ENCODE measurements at regions not wholly inside any gene's neighbourhood (a gene's known extent, or its start where the extent isn't known, plus 50 kb on each side); places are given as distances from the start of the nearest gene placed in this dataset.
"Not testable (repeated sequence)": the region's sequence is repeated elsewhere in the genome, so short reads cannot be mapped to it uniquely, and the experiment has no call there.

DNA sequence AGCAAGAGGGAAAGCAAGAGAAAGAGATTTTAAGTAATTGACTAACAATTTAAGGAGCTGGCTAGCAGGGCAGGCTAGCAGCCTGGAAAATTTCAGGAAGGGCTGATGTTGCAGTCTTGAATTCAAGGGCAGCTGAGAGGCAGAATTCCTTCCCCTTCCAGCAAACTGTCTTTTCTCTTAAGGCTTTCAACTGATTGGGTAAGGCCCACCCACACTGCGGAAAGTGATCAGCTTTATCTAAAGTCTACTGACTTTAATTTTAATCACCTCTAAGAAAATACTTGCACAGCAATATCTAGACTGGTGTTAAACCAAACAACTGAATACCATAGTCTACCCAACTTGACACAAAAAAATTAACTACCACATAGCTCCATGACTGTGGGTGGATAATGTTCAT, 303.9 kb downstream of the FZD1 start:
- POLR2A ChIA-PET, result no interaction called here
- CTCF ChIA-PET, result no interaction called here

GRCh38 chr7:91569728-91570457, 305.7 kb downstream of the FZD1 start:
- DNase-seq (ENCODE audit: low read depth), result no peak
- ChIA-PET CTCF (no interaction called here), POLR2A (no interaction called here)
- Histone ChIP-seq H3K4me3 (ENCODE audit: low read depth, low read length) (no peak overlapping the region), H3K36me3 (ENCODE audit: control insufficient read depth, insufficient read depth, low read length) (no peaks in the 10 kb centered on the region), H3K27me3 (ENCODE audit: control insufficient read depth, insufficient read depth, low read length) (0 out of 2 replicates have a peak, but pooled peaks cover 4% of the 10 kb centered on the region)
- TF ChIP-seq CTCF (IDR thresholded peaks at IDR 0.05; ENCODE audit: insufficient read depth, low read depth, low read length), result no peak

More for the DNA sequence above, 303.9 kb downstream of the FZD1 start:
- TF ChIP-seq CTCF (IDR thresholded peaks at IDR 0.05; ENCODE audit: insufficient read depth, low read depth, low read length), result no peak
- no peak overlapping the region for H3K4me3 ChIP-seq (ENCODE audit: low read depth, low read length)
- DNase-seq (ENCODE audit: low read depth), result no peak
- no peaks in the 10 kb centered on the region for H3K36me3 ChIP-seq (ENCODE audit: control insufficient read depth, insufficient read depth, low read length)
- H3K27me3 ChIP-seq (ENCODE audit: control insufficient read depth, insufficient read depth, low read length), result 0 out of 2 replicates have a peak, but pooled peaks cover 4% of the 10 kb centered on the region

- no peak for DNase-seq (ENCODE audit: low read depth)
- no peak overlapping the region for H3K4me3 ChIP-seq (ENCODE audit: low read depth, low read length)
- ChIA-PET POLR2A (no interaction called here), CTCF (no interaction called here)
- no peaks in the 10 kb centered on the region for H3K36me3 ChIP-seq (ENCODE audit: control insufficient read depth, insufficient read depth, low read length)
- TF ChIP-seq CTCF (IDR thresholded peaks at IDR 0.05; ENCODE audit: insufficient read depth, low read depth, low read length), result no peak
- 0 out of 2 replicates have a peak, but pooled peaks cover 4% of the 10 kb centered on the region for H3K27me3 ChIP-seq (ENCODE audit: control insufficient read depth, insufficient read depth, low read length)
Measured at GRCh38 chr7:91570560-91570959, 306.3 kb downstream of the FZD1 start.

GRCh38 chr7:91571601-91572000, 307.4 kb downstream of the FZD1 start:
- no peaks in the 10 kb centered on the region for H3K27me3 ChIP-seq (ENCODE audit: control insufficient read depth, insufficient read depth, low read length)
- CTCF ChIA-PET, result interaction anchor here (0.8 kb wide), 1 partner anchor 80 kb away, joined by 3 read pairs; no protein-coding TSS in a partner anchor
- POLR2A ChIA-PET, result no interaction called here
- DNase-seq (ENCODE audit: low read depth), result no peak
- no peak overlapping the region for H3K4me3 ChIP-seq (ENCODE audit: low read depth, low read length)
- no peak for TF ChIP-seq CTCF (IDR thresholded peaks at IDR 0.05; ENCODE audit: insufficient read depth, low read depth, low read length)
- H3K36me3 ChIP-seq (ENCODE audit: control insufficient read depth, insufficient read depth, low read length), result no peaks in the 10 kb centered on the region

- POLR2A ChIA-PET, result no interaction called here
- no peak overlapping the region for H3K4me3 ChIP-seq (ENCODE audit: low read depth, low read length)
- no peaks in the 10 kb centered on the region for H3K36me3 ChIP-seq (ENCODE audit: control insufficient read depth, insufficient read depth, low read length)
- DNase-seq (ENCODE audit: low read depth), result no peak
- no peak for TF ChIP-seq CTCF (IDR thresholded peaks at IDR 0.05; ENCODE audit: insufficient read depth, low read depth, low read length)
- H3K27me3 ChIP-seq (ENCODE audit: control insufficient read depth, insufficient read depth, low read length), result no peaks in the 10 kb centered on the region
- CTCF ChIA-PET, result no interaction called here
Measured at GRCh38 chr7:91573405-91573804, 307.1 kb downstream of the MTERF1 start.

- POLR2A ChIA-PET, result not testable (repeated sequence)
Measured at GRCh38 chr7:91576459-91576858, 304.0 kb downstream of the MTERF1 start.

More at GRCh38 chr7:91576459-91576858, 304.0 kb downstream of the MTERF1 start:
- H3K4me3 ChIP-seq (ENCODE audit: low read depth, low read length); H3K27me3 ChIP-seq (ENCODE audit: control insufficient read depth, insufficient read depth, low read length); CTCF ChIA-PET; DNase-seq (ENCODE audit: low read depth); H3K36me3 ChIP-seq (ENCODE audit: control insufficient read depth, insufficient read depth, low read length): not testable (repeated sequence)
